Panc1 (cell line): ENCODE measurements at regions not wholly inside any gene's neighbourhood (a gene's known extent, or its start where the extent isn't known, plus 50 kb on each side); places are given as distances from the start of the nearest gene placed in this dataset.

Experiments
- ATAC-seq: fragments of 200-7000 bp; cut with Tn5 transposase; 2 replicates; pipeline ENCODE4 v1.9.1; 2020; ENCODE audit warnings: mild to moderate bottlenecking, moderate library complexity
- BruUV-seq: library from RNA; stranded (reverse); fragments of 400-500 nt; replicated peaks from 2 replicates; lab custom pipeline; 2021; lab: Mats Ljungman, UMichigan
- CTCF ChIA-PET: fragments of 300-600 bp; sonication (Branson Sonifier 250); formaldehyde crosslinking; loops from one replicate; lab custom pipeline; 2022; ENCODE audit warnings: antibody characterized with exemption; lab: Charles Lee
- POLR2A ChIA-PET: fragments of 300-600 bp; sonication (Branson Sonifier 250); formaldehyde crosslinking; loops from one replicate; lab custom pipeline; 2022; ENCODE audit warnings: antibody characterized with exemption; lab: Charles Lee
- DNase-seq: peaks from one replicate; pipeline ENCODE4 v3.0.0-alpha.2; 2010; ENCODE audit warnings: low read depth, low spot score
- H3K27ac ChIP-seq: 2 replicates; pipeline ENCODE4 v1.5.1; 2011; ENCODE audit warnings: mild to moderate bottlenecking, low read length, inconsistent platforms
- H3K27me3 ChIP-seq: fragments of 200-500 bp; sonication (Bioruptor generic); 2 replicates; pipeline ENCODE4 v1.6.0; 2014; ENCODE audit warnings: low read length, inconsistent platforms; ENCODE audit not compliant: control insufficient read depth, insufficient read depth
- H3K36me3 ChIP-seq: fragments of 200-500 bp; sonication (Bioruptor generic); 2 replicates; pipeline ENCODE4 v1.5.1; 2014; ENCODE audit warnings: inconsistent platforms, mild to moderate bottlenecking, low read length, moderate library complexity; ENCODE audit not compliant: control insufficient read depth, insufficient read depth
- H3K4me1 ChIP-seq: 2 replicates; pipeline ENCODE4 v1.5.1; 2011; ENCODE audit warnings: inconsistent platforms, mild to moderate bottlenecking, low read length, moderate library complexity; ENCODE audit not compliant: control insufficient read depth, insufficient read depth
- H3K4me3 ChIP-seq, 2 experiments: 2 replicates each; pipeline ENCODE4 v1.5.1; 2011 to 2012; ENCODE audit warnings: low read depth in 2 of 2, low read length in 2 of 2, mild to moderate bottlenecking in 2 of 2, inconsistent platforms in 1 of 2, moderate library complexity in 1 of 2
- H3K9me3 ChIP-seq: fragments of 200-500 bp; sonication (Bioruptor generic); 2 replicates; pipeline ENCODE4 v1.5.1; 2014; ENCODE audit warnings: low read depth, mild to moderate bottlenecking, inconsistent platforms, low read length, moderate library complexity; ENCODE audit not compliant: control insufficient read depth, insufficient read depth
- SIN3A ChIP-seq: IDR thresholded peaks from 2 replicates; pipeline ENCODE4 v1.6.1; 2012; ENCODE audit warnings: low read depth, mild to moderate bottlenecking, low read length, moderate library complexity, borderline replicate concordance; ENCODE audit not compliant: insufficient read depth
- TCF7L2 ChIP-seq: IDR thresholded peaks from 2 replicates; pipeline ENCODE4 v1.6.1; 2011; ENCODE audit warnings: mild to moderate bottlenecking, low read depth, low read length, inconsistent platforms
- in situ Hi-C: cut with HindIII; loops from 2 replicates; pipeline ENCODE4 v1.10.0; 2016; ENCODE audit warnings: low sequenced_read_pairs, low pct_unique_long_range_greater_than_20kb
- intact Hi-C: fragments of 100-400 bp; cut with micrococcal nuclease; formaldehyde crosslinking; loops from one replicate; pipeline ENCODE4 v1.10.0; 2022; ENCODE audit not compliant: unreplicated experiment

DNA sequence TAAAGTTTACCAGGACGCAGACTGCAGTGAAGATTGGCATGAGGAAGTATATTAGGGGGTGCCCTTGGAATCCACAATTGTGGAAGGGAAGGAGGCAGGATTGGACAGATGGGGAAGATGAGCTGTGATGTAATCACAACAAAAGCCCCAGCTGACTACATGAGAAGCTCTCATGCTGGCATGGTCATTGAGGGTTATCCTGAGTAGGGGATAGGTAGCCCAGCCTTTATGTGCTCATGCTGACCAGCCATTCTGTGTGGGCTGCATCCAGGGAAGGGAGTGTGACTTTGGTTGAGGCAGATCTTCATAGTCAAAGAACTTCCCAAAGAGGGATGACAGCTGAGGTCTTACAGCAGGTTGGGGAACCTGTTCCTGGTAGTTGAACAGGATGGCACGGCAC, 52.0 kb upstream of the RANBP6 start:
- Histone ChIP-seq H3K9me3 (no peaks in the 10 kb centered on the region), H3K27ac (no peak overlapping the region), H3K4me3 (no peak overlapping the region), H3K27me3 (no peaks in the 10 kb centered on the region), H3K4me1 (no peaks in the 10 kb centered on the region), H3K36me3 (no peaks in the 10 kb centered on the region)
- in situ Hi-C loops (no loop called here), intact Hi-C loops (no loop called here)
- no TSS peak for BruUV-seq
- ATAC-seq, result no peak
- DNase-seq, result no peak
- TF ChIP-seq TCF7L2 (no peak), SIN3A (no peak)
- CTCF ChIA-PET, result no interaction called here
- POLR2A ChIA-PET, result no interaction called here
